ENCODE measurements at regions not wholly inside any gene's neighbourhood (a gene's known extent, or its start where the extent isn't known, plus 50 kb on each side); places are given as distances from the start of the nearest gene placed in this dataset.

GRCh38 chr12:24678436-24678835 is 270.5 kb downstream of the BCAT1 start:
- TF ChIP-seq FOXK1 (CRISPR knock-in tag; IDR thresholded peaks at IDR 0.05; ENCODE audit: borderline replicate concordance, low read depth) (no peak), PHF20 (CRISPR knock-in tag; IDR thresholded peaks at IDR 0.05) (no peak), PAF1 (CRISPR knock-in tag; IDR thresholded peaks at IDR 0.05) (no peak)

Data from HepG2 (cell line).